PC-9 (cell line): ENCODE measurements at regions not wholly inside any gene's neighbourhood (a gene's known extent, or its start where the extent isn't known, plus 50 kb on each side); places are given as distances from the start of the nearest gene placed in this dataset.

Experiments
- EZH2 ChIP-seq: fragments of 200-600 bp; sonication (generic); IDR thresholded peaks from 2 replicates; pipeline ENCODE4 v1.8.0; 2017; ENCODE audit warnings: antibody characterized with exemption, low read depth
- TF ChIP-seq, protein P1 (sequence below): fragments of 200-600 bp; sonication (generic); conservative IDR thresholded peaks from 2 replicates; pipeline ENCODE4 v1.6.1; 2017; ENCODE audit warnings: mixed run types, antibody characterized with exemption, mild to moderate bottlenecking, moderate library complexity

DNA sequence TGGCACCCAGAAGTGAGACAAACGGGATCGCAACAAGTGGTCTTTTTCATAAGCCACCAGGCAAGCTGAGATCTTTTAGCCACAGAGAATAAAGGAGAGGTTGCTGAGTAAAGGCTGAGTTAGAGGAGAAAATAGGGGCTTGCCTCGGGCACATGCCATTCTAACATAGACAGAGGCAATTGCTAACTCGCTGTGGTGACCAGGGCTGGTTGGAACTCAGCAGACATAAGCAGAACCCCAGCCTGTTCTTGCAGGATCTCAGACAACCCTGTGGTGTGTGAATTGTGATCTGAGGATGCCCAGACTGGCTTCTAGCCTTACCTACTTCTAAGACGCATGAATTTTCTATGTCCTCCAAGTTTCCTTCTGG is 300.2 kb downstream of the CDCA7 start:
- TF ChIP-seq EZH2 = no peak
- TF ChIP-seq, protein P1, sequence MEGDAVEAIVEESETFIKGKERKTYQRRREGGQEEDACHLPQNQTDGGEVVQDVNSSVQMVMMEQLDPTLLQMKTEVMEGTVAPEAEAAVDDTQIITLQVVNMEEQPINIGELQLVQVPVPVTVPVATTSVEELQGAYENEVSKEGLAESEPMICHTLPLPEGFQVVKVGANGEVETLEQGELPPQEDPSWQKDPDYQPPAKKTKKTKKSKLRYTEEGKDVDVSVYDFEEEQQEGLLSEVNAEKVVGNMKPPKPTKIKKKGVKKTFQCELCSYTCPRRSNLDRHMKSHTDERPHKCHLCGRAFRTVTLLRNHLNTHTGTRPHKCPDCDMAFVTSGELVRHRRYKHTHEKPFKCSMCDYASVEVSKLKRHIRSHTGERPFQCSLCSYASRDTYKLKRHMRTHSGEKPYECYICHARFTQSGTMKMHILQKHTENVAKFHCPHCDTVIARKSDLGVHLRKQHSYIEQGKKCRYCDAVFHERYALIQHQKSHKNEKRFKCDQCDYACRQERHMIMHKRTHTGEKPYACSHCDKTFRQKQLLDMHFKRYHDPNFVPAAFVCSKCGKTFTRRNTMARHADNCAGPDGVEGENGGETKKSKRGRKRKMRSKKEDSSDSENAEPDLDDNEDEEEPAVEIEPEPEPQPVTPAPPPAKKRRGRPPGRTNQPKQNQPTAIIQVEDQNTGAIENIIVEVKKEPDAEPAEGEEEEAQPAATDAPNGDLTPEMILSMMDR = no peak
